ENCODE measurements at regions not wholly inside any gene's neighbourhood (a gene's known extent, or its start where the extent isn't known, plus 50 kb on each side); places are given as distances from the start of the nearest gene placed in this dataset.
"Not testable (repeated sequence)": the region's sequence is repeated elsewhere in the genome, so short reads cannot be mapped to it uniquely, and the experiment has no call there.

DNA sequence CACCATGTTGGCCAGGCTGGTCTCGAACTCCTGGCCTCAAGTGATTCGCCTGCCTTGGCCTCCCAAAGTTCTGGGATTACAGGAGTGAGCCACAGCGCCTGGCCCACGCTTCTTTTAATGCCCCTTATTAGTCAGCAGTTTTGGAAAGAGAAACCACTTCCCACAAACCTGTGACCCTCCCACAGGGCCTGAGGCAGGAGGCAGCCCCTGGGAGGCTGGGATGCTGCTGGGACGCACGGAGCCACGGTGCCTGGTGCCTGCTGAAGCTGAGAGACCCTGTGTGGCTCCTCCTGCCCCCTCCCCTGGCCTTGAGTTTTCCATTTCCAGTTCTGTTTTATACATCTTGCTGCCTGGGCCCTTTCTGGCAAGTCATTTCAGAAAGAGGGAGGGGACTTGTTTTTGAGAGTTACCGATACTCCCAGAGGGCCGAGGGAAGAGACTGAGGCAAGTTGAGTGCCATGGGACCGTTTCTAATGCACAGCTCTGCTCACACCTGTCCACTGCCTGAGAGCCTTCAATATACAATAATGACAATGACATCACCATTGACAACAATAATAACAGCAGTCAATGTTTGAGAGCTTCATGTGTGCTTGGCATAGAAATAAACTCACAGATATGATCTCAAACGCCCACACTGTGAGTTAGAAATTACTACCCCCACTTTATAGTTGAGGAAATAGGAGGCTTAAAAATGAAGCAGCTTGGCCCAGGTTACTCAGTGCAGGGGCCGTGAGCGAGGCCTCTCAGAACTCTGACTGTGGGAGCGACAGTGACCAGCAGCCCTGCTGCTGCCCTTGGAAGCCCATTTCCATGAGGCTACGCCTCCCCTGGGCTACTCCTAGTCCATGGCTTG lies 78.1 kb upstream of the YWHAQ start:
- DNase-seq (ENCODE audit: low read depth in 2 of 2) = no peak

DNA sequence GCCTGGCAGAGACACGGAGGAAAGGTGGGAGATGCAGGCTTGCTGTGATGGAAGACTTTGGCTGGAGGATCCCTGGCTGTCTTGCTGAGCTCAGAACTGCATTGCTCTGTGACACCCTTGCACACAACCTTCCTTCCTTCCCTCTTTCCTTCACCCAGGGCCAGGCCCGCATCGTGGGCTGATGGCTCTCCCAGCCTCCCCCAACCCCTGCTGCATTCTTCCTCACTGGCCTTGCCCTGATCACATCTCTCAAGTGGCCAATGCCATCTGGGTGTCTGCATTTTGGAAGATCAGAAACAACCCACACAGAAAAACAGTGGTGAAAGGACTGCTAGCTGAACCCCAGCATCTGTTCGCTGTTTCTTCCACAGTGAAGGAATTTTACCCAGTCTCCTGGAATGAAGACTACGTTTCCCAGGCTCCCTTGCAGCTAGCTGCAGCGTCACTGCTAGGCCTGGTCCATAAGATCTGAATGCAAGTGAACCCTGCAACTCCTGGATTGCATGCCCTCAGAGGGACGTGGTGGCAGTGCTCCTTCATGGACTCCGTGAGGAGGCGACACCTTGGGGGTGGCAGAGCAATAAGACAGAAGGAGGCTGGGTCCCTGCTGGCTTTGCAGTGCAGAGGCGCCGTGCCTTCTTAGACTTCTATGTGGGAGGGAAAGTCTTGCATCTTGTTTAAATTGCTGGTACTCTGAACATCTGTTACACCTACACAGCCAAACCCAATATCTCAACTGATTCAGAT lies 78.9 kb upstream of the YWHAQ start:
- no peak for DNase-seq (ENCODE audit: low read depth in 2 of 2)

DNA sequence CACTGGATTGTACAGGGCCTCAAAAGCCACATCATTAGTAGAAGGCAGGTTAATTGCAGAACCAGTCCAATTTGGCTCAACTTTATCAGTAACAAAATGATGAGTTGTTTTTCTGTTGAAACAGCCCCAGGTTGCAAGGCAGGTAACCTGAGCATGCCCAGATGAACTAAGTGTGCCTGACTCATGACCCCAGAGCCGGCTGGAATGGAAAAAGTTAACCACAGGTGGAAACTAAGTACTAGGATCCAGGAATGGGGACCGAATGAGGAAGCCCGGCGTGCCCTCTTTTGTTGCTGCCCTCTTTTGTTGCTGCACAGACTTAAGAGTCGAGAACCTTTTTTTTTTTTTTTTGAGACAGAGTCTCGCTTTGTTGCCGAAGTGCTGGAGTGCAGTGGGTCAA lies 79.5 kb upstream of the YWHAQ start:
- DNase-seq (ENCODE audit: low read depth in 2 of 2) = no peak

DNA sequence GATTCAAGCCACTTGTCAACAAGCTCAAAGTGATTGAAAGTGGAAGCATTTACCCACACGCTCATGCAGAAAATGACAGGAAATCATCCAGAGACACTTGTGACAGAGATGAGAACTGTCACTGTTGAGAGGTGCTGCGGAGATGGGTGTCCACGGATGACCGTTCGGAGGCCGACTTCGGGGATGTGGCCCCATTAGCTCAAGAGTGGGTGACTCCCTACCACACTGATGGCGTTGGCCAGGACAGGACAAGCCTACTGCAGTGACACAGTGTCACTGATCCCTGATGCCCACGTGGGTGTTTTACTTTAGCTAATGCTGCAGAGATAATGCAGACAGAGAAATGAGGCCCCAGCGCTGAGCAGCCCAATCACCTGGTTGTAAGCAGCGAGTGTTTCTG lies 81.5 kb upstream of the YWHAQ start:
- peak in 1 of 2 donors; percentile 45 for DNase-seq (ENCODE audit: low read depth in 2 of 2)

DNA sequence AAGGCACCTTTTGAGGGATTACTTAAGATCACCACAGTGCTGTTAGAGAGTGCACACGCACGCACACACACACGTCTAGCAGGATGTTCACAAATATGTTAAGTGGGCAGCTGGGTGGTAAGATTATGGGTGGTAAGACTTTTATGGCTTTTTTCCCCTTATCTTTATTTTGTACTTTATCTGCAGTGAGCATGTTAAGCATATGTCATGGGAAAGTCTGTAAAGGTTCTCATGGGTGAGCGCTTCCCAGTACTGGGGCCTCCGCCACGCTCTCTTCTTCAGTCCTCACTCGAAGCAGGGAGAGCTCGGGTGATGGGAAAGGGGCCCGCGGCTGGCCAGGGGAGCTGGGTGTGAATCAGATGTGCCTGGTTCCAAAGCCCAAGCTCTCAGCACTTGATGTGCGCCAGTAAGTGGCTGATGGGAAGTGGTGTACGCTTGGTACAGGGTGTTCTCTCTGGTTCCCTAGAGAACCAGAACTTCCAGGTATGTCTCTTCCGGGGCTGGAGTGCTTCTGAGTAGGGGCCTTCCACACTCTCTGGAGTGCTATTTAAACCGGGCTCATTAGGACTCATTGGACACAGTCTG lies 83.9 kb upstream of the YWHAQ start:
- no peak for DNase-seq (ENCODE audit: low read depth in 2 of 2)

DNA sequence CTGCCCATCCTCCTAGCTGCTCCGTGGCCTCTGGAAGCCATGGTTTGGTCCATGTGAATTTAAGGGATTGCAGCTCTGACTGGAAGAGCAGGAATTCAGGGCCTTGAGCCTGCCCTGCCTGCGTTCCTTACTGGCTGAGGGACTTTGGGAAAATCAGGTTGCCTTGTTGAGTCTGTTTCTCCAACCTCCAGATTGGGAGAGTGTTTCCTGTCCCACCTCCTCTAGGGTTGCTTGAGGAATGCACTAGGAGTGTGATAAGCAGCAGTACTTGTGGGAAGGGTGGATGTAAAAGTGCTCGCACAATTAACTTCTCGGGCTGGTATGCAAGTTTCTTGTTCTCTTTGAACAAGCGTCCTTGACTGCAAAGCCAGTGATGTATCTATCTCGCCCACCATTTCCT lies 84.4 kb upstream of the YWHAQ start:
- DNase-seq (ENCODE audit: low read depth in 2 of 2) = no peak

DNA sequence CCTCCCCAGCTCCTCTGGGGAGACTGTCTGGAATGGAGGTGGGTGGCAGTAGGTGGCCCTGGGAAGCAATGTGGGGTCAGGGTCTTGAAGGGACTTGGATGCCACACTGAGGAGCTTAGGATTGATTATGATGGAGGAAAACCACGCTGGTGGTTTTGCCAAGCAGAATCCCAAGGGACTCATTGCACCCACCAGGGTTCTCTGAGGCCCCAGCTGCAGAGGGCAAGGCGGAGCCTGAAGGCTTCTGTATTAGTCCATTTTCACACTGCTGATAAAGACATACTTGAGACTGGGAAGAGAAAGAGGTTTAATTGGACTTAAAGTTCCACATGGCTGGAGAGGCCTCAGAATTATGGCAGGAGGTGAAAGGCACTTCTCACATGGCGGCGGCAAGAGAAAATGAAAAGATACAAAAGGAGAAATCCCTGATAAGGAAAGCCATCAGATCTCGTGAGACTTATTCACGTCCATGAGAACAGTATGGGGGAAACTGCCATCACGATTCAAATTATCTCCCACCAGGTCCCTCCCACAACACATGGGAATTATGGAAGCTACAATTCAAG lies 87.2 kb upstream of the YWHAQ start:
- no peak for DNase-seq (ENCODE audit: low read depth in 2 of 2)

DNA sequence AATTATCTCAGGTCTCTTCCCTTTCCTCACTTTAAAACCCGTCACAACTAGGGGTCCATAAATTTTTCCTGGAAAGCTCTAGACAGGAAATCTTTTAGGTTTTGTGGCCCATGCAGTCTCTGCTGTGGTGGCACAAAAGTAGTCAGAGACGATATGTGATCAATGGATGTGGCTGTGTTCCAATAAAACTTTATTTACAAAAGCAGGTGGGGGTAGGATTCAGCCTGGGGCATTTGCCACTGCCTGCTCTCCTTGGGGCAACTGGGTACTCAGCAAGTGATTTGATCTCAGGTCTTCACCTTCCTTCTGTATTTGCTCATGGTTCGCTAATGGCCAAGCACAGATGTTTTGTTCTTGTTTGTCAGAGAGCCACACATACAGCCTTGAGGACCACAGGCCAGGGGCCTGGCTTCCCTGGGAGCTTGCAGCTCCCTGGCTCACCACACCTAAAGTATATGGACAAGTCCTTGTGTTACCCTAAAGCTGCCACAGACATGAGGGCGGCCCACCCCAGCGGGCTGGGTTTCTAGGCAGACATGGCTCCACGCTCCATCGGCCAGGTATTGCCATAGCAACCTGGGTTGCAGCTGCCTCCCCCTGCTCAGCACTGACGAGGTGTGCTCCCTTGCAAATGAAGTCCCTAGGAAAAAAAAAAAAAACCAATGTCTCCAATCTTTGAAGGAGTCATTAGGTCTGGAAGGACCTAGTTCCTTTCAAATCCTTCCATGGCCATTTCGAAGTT lies 89.7 kb upstream of the YWHAQ start:
- DNase-seq (ENCODE audit: low read depth in 2 of 2) = no peak

DNA sequence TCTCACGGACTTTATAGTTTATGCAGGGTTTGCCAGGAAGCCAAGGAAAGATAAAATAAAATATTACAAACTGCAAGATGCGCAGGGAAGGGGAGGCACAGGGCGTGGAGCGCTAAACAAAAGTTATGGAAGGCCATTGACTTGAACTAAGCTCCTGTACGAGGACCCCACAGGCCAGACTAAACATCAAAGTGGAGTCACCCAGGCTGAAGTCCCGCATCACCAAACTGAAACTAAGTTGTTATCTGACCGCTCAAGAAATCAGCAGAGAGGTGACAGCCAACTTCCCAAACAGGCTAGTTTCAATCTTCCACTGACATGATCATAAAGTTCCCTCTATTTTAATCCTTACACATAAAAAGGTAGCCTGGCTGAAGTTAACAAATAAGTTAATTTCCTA lies 90.5 kb upstream of the YWHAQ start:
- DNase-seq (ENCODE audit: low read depth in 2 of 2) = no peak

DNA sequence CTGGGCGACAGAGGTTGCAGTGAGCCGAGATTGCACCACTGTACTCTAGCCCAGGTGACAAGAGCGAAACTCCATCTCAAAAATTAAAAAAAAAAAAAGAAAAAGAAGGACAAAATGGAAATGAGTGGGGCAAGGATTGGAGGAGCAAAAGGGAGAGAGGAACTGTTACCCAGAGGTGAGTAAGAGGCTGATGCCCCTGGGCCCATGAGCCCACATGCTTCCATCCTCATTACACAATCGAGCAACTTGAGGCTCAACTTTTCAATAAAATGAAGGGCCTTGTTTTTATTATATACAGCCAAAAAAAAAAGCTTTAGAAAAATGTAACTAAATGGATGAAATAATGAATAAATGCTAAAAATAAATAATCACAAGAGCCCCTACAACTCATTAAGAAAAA lies 91.7 kb upstream of the YWHAQ start:
- no peak for DNase-seq (ENCODE audit: low read depth in 2 of 2)

DNA sequence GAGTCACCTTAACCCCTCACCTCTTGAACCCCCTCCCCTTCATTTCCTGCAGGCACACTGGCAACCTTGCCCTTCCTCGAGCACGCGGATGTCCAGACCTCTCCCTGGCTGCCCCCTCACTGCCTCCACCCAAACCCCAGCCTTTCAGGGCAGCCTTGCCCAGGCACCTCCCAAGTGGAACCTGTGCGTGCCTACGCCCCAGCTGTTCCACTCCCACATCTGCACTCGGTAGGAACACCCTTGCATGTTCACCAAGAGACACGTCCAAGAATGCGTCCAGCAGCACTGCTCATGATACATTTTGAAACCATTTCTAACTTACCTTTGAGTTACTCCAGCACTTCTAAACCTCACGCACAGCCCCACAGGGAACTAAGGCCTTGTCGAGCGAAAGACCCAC lies 93.8 kb upstream of the YWHAQ start:
- no peak for DNase-seq (ENCODE audit: low read depth in 2 of 2)

DNA sequence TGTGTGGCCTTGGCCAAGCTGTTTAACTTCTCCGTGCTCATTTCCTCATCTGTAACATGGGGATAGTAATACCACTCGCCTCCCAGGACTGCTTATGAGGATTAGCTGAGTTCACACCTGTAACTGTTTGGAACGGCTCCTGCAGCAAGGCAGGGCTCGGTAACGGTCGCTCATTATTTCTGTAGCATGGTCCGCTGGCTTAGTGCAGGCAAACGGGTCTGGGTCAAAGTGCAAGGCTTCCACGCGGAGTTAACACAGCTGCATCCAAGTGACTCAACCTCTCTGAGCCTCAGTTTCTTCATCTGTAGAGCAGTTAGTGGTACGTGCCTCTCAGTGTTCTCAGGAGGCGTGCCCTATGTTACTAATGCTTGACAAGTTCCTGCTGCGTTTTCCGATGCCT lies 94.3 kb upstream of the YWHAQ start:
- no peak for DNase-seq (ENCODE audit: low read depth in 2 of 2)

DNA sequence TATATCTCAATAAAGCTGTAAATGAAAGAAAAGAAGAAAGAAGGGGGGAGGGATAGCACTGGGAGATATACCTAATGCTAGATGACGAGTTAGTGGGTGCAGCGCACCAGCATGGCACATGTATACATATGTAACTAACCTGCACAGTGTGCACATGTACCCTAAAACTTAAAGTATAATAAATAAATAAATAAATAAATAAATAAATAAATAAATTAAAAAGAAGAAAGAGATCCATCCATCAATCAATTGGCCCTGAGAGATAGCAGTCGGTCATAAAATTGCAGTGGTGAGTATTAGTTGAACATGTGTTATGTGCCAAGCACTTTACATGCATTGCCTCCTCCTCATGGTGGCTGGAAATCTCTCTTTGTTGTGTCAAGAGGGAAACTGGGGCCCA lies 95.2 kb upstream of the YWHAQ start:
- not testable (repeated sequence) for DNase-seq (ENCODE audit: low read depth in 2 of 2)

DNA sequence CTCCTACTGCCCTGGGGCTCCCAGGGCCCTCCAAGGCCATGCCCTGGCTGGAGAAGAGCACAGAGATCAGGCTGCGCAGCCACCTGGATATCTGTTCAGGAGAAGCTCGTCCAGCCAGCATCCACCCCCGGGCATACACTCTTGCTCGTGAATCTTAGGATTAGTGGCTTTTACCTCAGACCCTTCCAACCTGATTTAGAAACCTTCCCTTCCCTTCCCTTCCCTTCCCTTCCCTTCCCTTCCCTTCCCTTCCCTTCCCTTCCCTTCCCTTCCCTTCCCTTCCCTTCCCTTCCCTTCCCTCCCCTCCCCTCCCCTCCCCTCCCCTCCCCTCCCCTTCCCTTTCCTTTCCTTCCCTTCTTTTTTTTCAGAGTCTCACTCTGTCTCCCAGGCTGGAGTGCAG lies 99.7 kb upstream of the YWHAQ start:
- DNase-seq (ENCODE audit: low read depth in 2 of 2) = not testable (repeated sequence)

DNA sequence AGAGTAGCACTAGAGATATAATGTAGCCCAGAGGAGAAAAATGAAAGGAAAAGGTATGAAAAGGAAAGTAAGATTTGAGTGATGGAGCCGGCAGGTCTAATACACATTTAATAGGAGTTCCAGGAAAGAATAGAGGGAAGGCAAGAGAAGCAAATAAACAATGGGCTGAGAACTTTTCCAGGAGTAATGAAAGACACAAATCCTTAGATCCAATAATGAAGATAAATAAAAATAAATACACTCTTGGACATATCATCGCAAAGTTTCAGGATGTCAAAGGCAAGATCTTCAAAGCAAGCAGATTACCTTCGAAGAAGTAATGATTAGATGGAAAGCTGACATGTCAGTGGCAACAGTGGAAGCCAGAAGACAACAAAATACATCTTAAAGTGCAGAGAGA lies 102.0 kb upstream of the YWHAQ start:
- DNase-seq (ENCODE audit: low read depth in 2 of 2) = no peak

DNA sequence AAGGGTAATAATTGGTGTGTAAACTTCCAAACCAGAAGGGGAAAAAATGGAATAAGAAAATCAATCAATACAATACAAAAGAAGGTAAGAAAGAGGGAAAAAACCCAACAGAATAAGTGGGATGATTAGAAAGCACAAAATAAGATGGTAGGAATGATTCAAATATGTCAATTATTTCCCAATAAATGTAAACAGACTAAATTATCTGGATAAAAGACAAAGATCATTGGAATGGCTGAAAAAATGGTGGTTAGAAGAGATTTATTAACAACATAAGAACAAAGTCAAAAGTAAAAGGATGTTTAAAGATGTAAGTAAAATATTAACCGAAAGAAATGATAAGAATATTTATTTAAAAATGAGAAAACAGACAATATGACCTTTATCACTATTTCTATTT lies 103.5 kb upstream of the YWHAQ start:
- no peak for DNase-seq (ENCODE audit: low read depth in 2 of 2)

DNA sequence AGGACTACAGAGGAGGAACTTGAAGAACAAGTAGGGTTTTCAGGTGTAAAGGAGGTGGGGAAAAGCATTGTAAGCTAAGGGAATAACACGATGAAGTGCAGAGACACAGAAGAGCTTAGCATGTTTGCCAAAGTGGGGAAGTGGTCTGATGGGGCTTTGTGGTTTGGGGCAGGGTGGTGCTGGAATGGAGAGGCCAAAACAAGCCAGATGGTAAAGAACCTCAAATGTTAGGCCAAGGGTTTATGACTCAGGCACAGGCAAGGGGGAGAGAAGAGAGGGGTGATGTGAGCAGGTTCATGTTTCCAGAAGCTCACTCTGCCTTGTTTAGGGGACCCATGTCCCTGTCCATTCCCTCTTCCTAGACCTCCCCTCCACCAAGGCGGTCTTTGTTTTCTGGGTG lies 104.5 kb upstream of the YWHAQ start:
- DNase-seq (ENCODE audit: low read depth in 2 of 2) = no peak

DNA sequence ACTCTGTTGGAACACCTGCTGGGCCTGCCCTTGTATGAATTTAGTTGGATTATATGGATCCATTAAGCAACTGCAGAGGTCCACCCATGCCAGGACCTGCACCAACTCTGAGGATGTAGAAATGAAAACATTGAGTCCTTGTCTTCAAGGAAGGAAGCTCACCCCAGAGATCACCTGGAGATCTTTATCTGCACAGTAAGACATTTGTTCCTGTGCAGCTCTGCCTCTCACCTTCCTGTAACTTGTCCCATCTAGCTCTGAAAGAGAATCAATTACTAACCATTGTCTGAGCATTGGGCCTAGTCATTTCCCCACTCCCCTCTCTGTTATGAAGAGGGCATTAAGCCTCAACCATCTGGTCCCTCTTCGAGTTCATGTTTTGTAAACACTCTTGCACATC lies 105.2 kb upstream of the YWHAQ start:
- no peak for DNase-seq (ENCODE audit: low read depth in 2 of 2)

DNA sequence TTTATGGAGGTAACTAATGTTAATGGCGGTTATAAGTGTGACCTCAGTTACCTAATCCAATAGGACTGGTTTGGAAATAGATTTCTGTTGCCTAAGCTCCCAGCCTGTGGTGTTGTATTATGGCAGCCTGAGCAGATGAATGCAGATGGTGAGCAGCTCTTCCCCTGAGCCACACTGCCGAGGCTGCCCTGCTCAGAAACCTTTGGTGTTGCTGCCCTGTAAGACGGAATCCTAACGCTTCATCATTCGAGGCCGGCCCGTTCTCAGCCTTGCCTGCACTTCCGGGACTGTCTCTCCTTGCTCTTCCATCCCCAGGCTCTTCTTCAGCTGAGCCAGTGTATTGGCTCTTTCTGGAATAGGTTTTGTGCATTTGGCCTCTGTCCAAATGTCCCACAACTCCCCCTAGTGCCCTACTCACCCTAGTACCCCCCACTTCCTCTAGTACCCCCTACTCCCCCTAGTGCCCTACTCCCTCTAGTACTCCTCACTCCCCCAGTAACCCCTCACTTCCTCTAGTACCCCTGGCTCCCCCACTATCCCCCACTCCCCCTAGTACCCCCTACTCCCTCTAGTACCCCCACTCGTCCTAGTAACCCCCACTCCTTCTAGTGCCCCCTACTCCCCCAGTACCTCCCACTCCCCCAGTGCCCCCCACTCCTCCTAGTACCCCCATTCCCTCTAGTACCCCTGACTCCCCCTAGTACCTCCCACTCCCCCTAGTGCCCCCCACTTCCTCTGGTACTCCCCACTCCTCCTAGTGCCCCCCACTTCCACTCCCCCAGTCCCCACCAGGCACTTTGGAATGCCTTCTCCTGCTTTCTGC lies 106.0 kb upstream of the TAF1B start:
- DNase-seq (ENCODE audit: low read depth in 2 of 2) = no peak

DNA sequence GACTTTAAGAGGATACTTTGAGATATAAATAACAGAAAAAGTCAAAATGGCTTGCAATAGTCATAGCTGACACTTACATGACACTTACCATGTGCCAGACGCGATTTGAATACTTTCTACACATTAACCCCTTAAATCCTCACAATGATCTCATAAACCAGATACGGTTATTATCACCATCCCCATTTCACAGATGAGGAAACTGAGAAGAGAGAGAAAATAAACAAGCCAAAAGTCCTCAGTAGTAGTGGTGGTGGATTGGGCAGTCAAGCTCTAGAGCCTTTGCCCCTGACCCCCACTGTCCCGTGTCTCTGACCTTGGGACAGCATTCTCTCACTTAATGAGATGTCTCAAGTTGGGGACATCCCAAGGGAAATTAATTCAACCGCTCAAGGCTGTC lies 105.2 kb upstream of the TAF1B start:
- no peak for DNase-seq (ENCODE audit: low read depth in 2 of 2)

Data from activated CD4-positive, alpha-beta T cell treated with anti-CD3 and anti-CD28 coated beads for 24 hours (primary cell).